ENCODE measurements at regions not wholly inside any gene's neighbourhood (a gene's known extent, or its start where the extent isn't known, plus 50 kb on each side); places are given as distances from the start of the nearest gene placed in this dataset.
"Not testable (repeated sequence)": the region's sequence is repeated elsewhere in the genome, so short reads cannot be mapped to it uniquely, and the experiment has no call there.

GRCh38 chr7:125828153-125828700 is 898.6 kb upstream of the POT1 start:
- Mint-ChIP-seq H3K27ac (no peak overlapping the region), H3K4me1 (ENCODE audit: low read depth) (no peaks in the 10 kb centered on the region), H3K4me3 (no peak overlapping the region), H3K36me3 (ENCODE audit: low read depth) (no peaks in the 10 kb centered on the region), H3K27me3 (ENCODE audit: low read depth) (no peaks in the 10 kb centered on the region), H3K9me3 (peaks cover 61% of the 10 kb centered on the region)
- no peak for DNase-seq (ENCODE audit: low spot score)

- no peak for DNase-seq (ENCODE audit: low spot score)
- Mint-ChIP-seq H3K4me3 (no peak overlapping the region), H3K27me3 (ENCODE audit: low read depth) (no peaks in the 10 kb centered on the region), H3K27ac (no peak overlapping the region), H3K36me3 (ENCODE audit: low read depth) (no peaks in the 10 kb centered on the region), H3K9me3 (peaks cover 34% of the 10 kb centered on the region), H3K4me1 (ENCODE audit: low read depth) (no peaks in the 10 kb centered on the region)
Observed at GRCh38 chr7:125823538-125823937, 893.9 kb upstream of the POT1 start.

GRCh38 chr7:125820495-125820894 is 890.9 kb upstream of the POT1 start:
- no peaks in the 10 kb centered on the region for H3K4me1 Mint-ChIP-seq (ENCODE audit: low read depth)

DNA sequence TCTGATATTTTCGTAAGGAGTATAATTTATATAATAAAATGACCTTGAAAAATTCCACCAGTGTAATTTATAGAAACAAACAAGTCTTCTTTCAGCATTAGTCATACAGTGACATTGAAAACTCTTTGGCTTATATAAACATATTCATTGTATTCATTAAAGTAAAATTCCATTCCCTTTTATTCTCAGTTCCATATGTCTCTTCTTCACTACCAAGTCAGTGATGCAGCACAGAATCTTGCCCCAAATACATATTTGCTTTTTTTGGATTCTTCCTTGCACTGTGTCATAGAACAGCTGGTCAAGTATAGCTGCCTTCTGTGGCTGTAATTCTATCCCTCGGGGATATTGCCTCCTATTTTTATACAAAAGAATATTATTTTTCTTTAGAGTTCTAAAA is 884.5 kb upstream of the POT1 start:
- Mint-ChIP-seq H3K4me1 (ENCODE audit: low read depth) (no peaks in the 10 kb centered on the region), H3K27ac (no peak overlapping the region), H3K27me3 (ENCODE audit: low read depth) (no peaks in the 10 kb centered on the region), H3K4me3 (no peak overlapping the region), H3K36me3 (ENCODE audit: low read depth) (no peaks in the 10 kb centered on the region), H3K9me3 (peaks cover 11% of the 10 kb centered on the region)
- no peak for DNase-seq (ENCODE audit: low spot score)

More at GRCh38 chr7:125820495-125820894, 890.9 kb upstream of the POT1 start:
- Mint-ChIP-seq H3K27ac (no peak overlapping the region), H3K36me3 (ENCODE audit: low read depth) (no peaks in the 10 kb centered on the region), H3K27me3 (ENCODE audit: low read depth) (no peaks in the 10 kb centered on the region), H3K4me3 (no peak overlapping the region), H3K9me3 (peaks cover 13% of the 10 kb centered on the region)
- no peak for DNase-seq (ENCODE audit: low spot score)

DNA sequence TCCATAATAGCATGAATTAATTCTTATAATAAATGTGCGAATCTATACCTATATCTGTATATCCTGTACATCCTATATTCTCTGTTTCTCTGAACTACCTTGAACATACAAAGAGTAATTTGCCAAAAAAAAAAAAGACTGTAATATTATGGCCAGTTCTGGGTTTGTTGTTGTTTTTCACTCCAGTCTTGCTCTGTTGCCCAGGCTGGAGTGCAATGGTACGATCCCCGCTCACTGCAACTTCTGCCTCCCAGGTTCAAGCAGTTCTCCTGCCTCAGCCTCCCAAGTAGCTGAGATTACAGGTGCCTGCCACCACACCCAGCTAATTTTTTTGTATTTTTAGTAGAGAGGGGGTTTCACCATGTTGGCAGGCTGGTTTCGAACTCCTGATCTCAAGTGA is 876.9 kb upstream of the POT1 start:
- H3K4me1 Mint-ChIP-seq (ENCODE audit: low read depth); H3K27me3 Mint-ChIP-seq (ENCODE audit: low read depth); H3K36me3 Mint-ChIP-seq (ENCODE audit: low read depth); DNase-seq (ENCODE audit: low spot score); H3K4me3 Mint-ChIP-seq; H3K27ac Mint-ChIP-seq: not testable (repeated sequence)
- H3K9me3 Mint-ChIP-seq = peaks cover 22% of the 10 kb centered on the region

GRCh38 chr7:125804273-125804672 is 874.6 kb upstream of the POT1 start:
- H3K4me3 Mint-ChIP-seq = no peak overlapping the region
- H3K4me1 Mint-ChIP-seq (ENCODE audit: low read depth) = no peaks in the 10 kb centered on the region
- peaks cover 28% of the 10 kb centered on the region for H3K9me3 Mint-ChIP-seq
- no peaks in the 10 kb centered on the region for H3K27me3 Mint-ChIP-seq (ENCODE audit: low read depth)
- no peak overlapping the region for H3K27ac Mint-ChIP-seq
- DNase-seq (ENCODE audit: low spot score) = no peak
- H3K36me3 Mint-ChIP-seq (ENCODE audit: low read depth) = no peaks in the 10 kb centered on the region

DNA sequence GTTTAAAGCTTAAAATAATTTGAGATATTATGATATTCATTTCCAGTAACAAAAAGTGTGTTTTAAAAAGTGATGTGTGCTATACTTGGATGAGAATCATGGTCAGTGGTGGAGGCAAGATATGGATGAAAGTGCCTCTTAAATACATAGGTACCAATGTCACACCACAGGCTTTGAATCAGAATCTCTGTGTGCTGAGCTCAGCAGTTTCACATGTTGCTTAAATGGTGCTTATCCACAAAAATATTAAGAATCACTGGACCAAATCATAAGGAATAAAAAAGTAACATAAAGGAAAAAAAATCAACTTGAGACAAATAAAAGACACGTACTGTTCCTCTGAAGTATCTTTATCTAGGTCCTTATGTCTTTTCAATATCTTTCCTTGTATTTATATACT is 850.5 kb upstream of the POT1 start:
- Mint-ChIP-seq H3K27me3 (ENCODE audit: low read depth) (no peaks in the 10 kb centered on the region), H3K4me3 (no peak overlapping the region), H3K36me3 (ENCODE audit: low read depth) (no peaks in the 10 kb centered on the region), H3K4me1 (ENCODE audit: low read depth) (no peaks in the 10 kb centered on the region), H3K27ac (no peak overlapping the region), H3K9me3 (peaks cover 15% of the 10 kb centered on the region)
- no peak for DNase-seq (ENCODE audit: low spot score)

- H3K27ac Mint-ChIP-seq = no peak overlapping the region
- H3K27me3 Mint-ChIP-seq (ENCODE audit: low read depth) = no peaks in the 10 kb centered on the region
- H3K9me3 Mint-ChIP-seq = peaks cover 17% of the 10 kb centered on the region
- H3K36me3 Mint-ChIP-seq (ENCODE audit: low read depth) = no peaks in the 10 kb centered on the region
- no peak for DNase-seq (ENCODE audit: low spot score)
- no peaks in the 10 kb centered on the region for H3K4me1 Mint-ChIP-seq (ENCODE audit: low read depth)
- no peak overlapping the region for H3K4me3 Mint-ChIP-seq
Observed at GRCh38 chr7:125775317-125775716, 845.7 kb upstream of the POT1 start.

DNA sequence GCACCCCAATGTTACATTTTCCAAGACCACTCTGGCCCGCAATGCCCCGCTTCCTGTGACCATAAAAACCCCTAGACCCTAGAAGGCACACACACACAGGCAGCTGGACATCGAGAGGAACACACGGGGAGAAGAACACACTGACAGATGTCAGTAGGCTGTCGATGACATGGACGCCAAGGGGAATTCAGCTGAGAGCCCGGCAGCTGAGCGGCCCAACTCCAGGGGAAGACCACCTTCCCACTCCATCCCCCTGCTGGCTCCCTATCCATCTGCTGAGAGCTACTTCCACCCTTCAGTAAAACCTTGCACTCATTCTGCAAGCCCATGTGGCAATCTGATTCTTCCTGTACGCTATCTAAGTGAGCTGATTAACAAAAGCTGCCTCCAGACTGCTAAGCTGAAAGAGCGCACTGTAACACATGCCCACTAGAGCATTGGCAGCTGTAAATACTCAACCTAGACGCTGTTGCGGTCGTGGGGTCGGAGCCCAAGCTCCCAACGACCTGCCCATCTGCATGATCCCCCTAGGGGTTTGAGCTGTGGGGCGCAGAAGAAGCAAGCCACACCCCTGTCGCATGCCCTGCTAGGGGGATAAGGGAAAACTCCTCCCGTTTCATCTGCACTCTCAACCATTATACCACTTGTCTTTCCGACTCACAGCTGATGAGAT is 843.6 kb upstream of the POT1 start:
- H3K9me3 Mint-ChIP-seq = peaks cover 10% of the 10 kb centered on the region
- no peak overlapping the region for H3K4me3 Mint-ChIP-seq
- no peaks in the 10 kb centered on the region for H3K27me3 Mint-ChIP-seq (ENCODE audit: low read depth)
- DNase-seq (ENCODE audit: low spot score) = no peak
- no peak overlapping the region for H3K27ac Mint-ChIP-seq
- no peaks in the 10 kb centered on the region for H3K36me3 Mint-ChIP-seq (ENCODE audit: low read depth)
- H3K4me1 Mint-ChIP-seq (ENCODE audit: low read depth) = no peaks in the 10 kb centered on the region

DNA sequence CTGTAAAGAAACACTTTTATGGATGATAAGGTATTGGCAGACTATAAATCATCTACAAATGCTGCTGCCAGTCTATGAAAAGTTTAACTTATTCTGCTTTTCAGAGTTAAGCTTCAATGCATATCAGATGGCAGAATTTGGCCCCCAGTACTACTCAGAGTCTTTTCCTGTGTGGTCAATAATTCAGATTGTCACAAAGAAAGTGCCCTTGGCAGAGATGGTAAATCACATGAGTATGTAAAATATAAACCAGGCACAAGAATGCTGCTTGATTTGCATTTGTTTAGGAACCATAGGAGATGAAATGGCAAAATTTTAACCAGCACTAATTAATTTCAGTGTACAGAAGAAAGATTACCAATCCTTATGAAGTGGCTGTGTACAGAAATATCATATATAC is 818.3 kb upstream of the POT1 start:
- Mint-ChIP-seq H3K27me3 (ENCODE audit: low read depth) (no peaks in the 10 kb centered on the region), H3K36me3 (ENCODE audit: low read depth) (no peaks in the 10 kb centered on the region), H3K4me3 (no peak overlapping the region), H3K27ac (no peak overlapping the region), H3K4me1 (ENCODE audit: low read depth) (no peaks in the 10 kb centered on the region), H3K9me3 (peaks cover 18% of the 10 kb centered on the region)
- no peak for DNase-seq (ENCODE audit: low spot score)

GRCh38 chr7:125746510-125746909 is 816.9 kb upstream of the POT1 start:
- H3K4me3 Mint-ChIP-seq = no peak overlapping the region
- DNase-seq (ENCODE audit: low spot score) = no peak
- no peak overlapping the region for H3K27ac Mint-ChIP-seq
- H3K27me3 Mint-ChIP-seq (ENCODE audit: low read depth) = no peaks in the 10 kb centered on the region
- H3K9me3 Mint-ChIP-seq = peaks cover 24% of the 10 kb centered on the region
- no peaks in the 10 kb centered on the region for H3K4me1 Mint-ChIP-seq (ENCODE audit: low read depth)
- H3K36me3 Mint-ChIP-seq (ENCODE audit: low read depth) = no peaks in the 10 kb centered on the region

DNA sequence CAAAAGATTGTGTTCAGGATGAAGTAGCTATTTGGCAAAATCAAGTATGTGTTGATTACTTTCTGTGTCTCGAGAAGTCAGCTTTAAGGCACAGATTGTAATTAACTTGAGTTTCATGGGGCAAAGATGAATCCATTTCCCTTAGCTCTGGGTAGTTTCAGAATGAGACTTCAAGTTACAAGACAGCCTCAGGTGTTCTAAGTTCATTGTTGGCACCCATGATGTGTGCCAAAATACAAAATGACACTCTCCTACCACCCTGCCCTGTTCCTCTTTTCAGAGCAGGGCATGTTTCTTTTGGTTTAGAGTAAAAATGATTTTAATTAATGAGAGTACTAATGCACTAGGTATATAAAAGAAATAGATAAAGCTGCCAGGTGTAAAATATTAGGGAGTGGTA is 797.6 kb upstream of the POT1 start:
- Mint-ChIP-seq H3K4me3 (no peak overlapping the region), H3K9me3 (peaks cover 10% of the 10 kb centered on the region), H3K27me3 (ENCODE audit: low read depth) (no peaks in the 10 kb centered on the region), H3K27ac (no peak overlapping the region), H3K36me3 (ENCODE audit: low read depth) (no peaks in the 10 kb centered on the region), H3K4me1 (ENCODE audit: low read depth) (no peaks in the 10 kb centered on the region)
- no peak for DNase-seq (ENCODE audit: low spot score)

DNA sequence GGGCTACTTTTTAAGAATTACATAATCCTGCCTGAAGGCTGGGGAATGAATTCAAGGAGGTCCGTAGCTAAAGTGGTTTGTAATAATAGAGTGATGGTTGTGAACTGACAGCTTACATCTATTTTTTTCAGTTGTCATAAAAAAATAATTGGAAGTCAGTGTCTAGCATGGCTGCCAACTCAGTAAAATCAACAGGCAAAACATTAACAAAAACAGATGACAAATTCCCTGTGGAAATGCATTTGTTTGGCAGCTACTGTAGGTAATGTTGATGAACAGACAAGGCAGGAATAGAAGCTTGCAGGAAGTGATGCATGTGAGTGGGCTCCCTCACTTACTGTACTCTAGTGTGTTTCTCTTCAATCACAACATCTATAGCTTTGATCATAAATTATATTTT is 766.0 kb upstream of the POT1 start:
- Mint-ChIP-seq H3K4me3 (no peak overlapping the region), H3K27ac (no peak overlapping the region), H3K4me1 (ENCODE audit: low read depth) (no peaks in the 10 kb centered on the region), H3K27me3 (ENCODE audit: low read depth) (no peaks in the 10 kb centered on the region), H3K9me3 (peaks cover 5% of the 10 kb centered on the region), H3K36me3 (ENCODE audit: low read depth) (no peaks in the 10 kb centered on the region)
- DNase-seq (ENCODE audit: low spot score) = no peak

- Mint-ChIP-seq H3K36me3 (ENCODE audit: low read depth) (no peaks in the 10 kb centered on the region), H3K27ac (no peak overlapping the region), H3K4me3 (no peak overlapping the region), H3K9me3 (peaks cover 4% of the 10 kb centered on the region), H3K4me1 (ENCODE audit: low read depth) (no peaks in the 10 kb centered on the region), H3K27me3 (ENCODE audit: low read depth) (no peaks in the 10 kb centered on the region)
- no peak for DNase-seq (ENCODE audit: low spot score)
Observed at GRCh38 chr7:125683156-125683555, 753.5 kb upstream of the POT1 start.

DNA sequence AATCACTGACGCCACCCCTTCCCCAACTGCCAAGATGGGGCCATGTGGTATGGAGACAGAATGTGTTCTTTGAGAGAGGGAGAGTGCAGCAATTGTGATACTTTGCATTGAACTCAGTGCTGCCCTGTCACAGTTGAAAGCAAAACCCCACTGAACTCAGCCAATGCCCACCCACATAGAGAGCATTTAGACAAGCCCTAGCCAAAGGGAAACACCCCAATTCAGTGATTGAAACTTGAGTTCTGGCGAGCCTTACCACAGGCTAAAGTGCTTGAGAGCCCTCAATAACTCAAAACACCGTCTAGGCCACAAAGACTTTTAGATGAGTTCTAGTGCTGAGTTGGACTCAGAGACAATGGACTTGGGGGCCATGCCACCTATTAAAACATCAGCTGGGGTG is 751.9 kb upstream of the POT1 start:
- Mint-ChIP-seq H3K36me3 (ENCODE audit: low read depth) (no peaks in the 10 kb centered on the region), H3K27ac (no peak overlapping the region), H3K27me3 (ENCODE audit: low read depth) (no peaks in the 10 kb centered on the region), H3K9me3 (peaks cover 4% of the 10 kb centered on the region), H3K4me3 (no peak overlapping the region), H3K4me1 (ENCODE audit: low read depth) (no peaks in the 10 kb centered on the region)
- DNase-seq (ENCODE audit: low spot score) = no peak

Data from T-helper 2 cell treated with Interferon-gamma antibody and Interleukin-4, amounts not matched to agents 5 μg/mL and 100 μg/mL, for 36 hours (primary cell).